Dendritic cell treated with granulocyte-macrophage colony-stimulating factor and Interleukin-4, amounts not matched to agents 40 ng/mL and 50 ng/mL, for 4 days (primary cell): ENCODE measurements at regions not wholly inside any gene's neighbourhood (a gene's known extent, or its start where the extent isn't known, plus 50 kb on each side); places are given as distances from the start of the nearest gene placed in this dataset.

ENCODE experiments used
- H3K27ac Mint-ChIP-seq: one replicate; pipeline ENCODE4 v1.8.0; 2022; ENCODE audit warnings: mild to moderate bottlenecking, mixed read lengths
- H3K27me3 Mint-ChIP-seq: one replicate; pipeline ENCODE4 v1.8.0; 2022; ENCODE audit warnings: mild to moderate bottlenecking, mixed read lengths
- H3K36me3 Mint-ChIP-seq: one replicate; pipeline ENCODE4 v1.8.0; 2022; ENCODE audit warnings: low read depth, mixed read lengths
- H3K4me1 Mint-ChIP-seq: one replicate; pipeline ENCODE4 v1.8.0; 2022; ENCODE audit warnings: low read depth, mixed read lengths
- H3K4me3 Mint-ChIP-seq: one replicate; pipeline ENCODE4 v1.8.0; 2022; ENCODE audit warnings: mild to moderate bottlenecking, moderate library complexity, mixed read lengths
- H3K9me3 Mint-ChIP-seq: one replicate; pipeline ENCODE4 v1.8.0; 2022; ENCODE audit warnings: mixed read lengths
- intact Hi-C: fragments of 100-400 bp; cut with micrococcal nuclease; formaldehyde crosslinking; loops from one replicate; pipeline ENCODE4 v1.15.0; 2022

GRCh38 chr18:2325933-2326332, 245.4 kb downstream of the METTL4 start:
- no peaks in the 10 kb centered on the region for H3K36me3 Mint-ChIP-seq

GRCh38 chr18:2326999-2327398, 244.3 kb downstream of the METTL4 start:
- Mint-ChIP-seq H3K9me3 (no peaks in the 10 kb centered on the region), H3K27ac (no peak overlapping the region), H3K4me1 (no peaks in the 10 kb centered on the region), H3K27me3 (peaks cover 5% of the 10 kb centered on the region), H3K4me3 (no peak overlapping the region), H3K36me3 (no peaks in the 10 kb centered on the region)
- intact Hi-C loops, result no loop called here

More at GRCh38 chr18:2325933-2326332, 245.4 kb downstream of the METTL4 start:
- Mint-ChIP-seq H3K27me3 (peaks cover 7% of the 10 kb centered on the region), H3K9me3 (no peaks in the 10 kb centered on the region), H3K4me1 (no peaks in the 10 kb centered on the region), H3K4me3 (no peak overlapping the region), H3K27ac (no peak overlapping the region)
- intact Hi-C loops, result no loop called here

GRCh38 chr18:2330764-2331163, 240.5 kb downstream of the METTL4 start:
- intact Hi-C loops, result no loop called here
- Mint-ChIP-seq H3K4me3 (no peak overlapping the region), H3K36me3 (no peaks in the 10 kb centered on the region), H3K9me3 (no peaks in the 10 kb centered on the region), H3K27me3 (peaks cover 5% of the 10 kb centered on the region), H3K27ac (no peak overlapping the region), H3K4me1 (no peaks in the 10 kb centered on the region)

GRCh38 chr18:2331491-2331890, 239.8 kb downstream of the METTL4 start:
- Mint-ChIP-seq H3K27me3 (peaks cover 5% of the 10 kb centered on the region), H3K4me1 (no peaks in the 10 kb centered on the region), H3K27ac (no peak overlapping the region), H3K9me3 (no peaks in the 10 kb centered on the region), H3K36me3 (no peaks in the 10 kb centered on the region), H3K4me3 (no peak overlapping the region)
- intact Hi-C loops, result no loop called here

GRCh38 chr18:2336690-2337392, 234.5 kb downstream of the METTL4 start:
- Mint-ChIP-seq H3K27ac (no peak overlapping the region), H3K36me3 (no peaks in the 10 kb centered on the region), H3K9me3 (no peaks in the 10 kb centered on the region), H3K27me3 (peaks cover 4% of the 10 kb centered on the region), H3K4me1 (no peaks in the 10 kb centered on the region), H3K4me3 (no peak overlapping the region)
- intact Hi-C loops, result no loop called here

- Mint-ChIP-seq H3K27ac (no peak overlapping the region), H3K36me3 (no peaks in the 10 kb centered on the region), H3K4me3 (no peak overlapping the region), H3K9me3 (no peaks in the 10 kb centered on the region), H3K4me1 (no peaks in the 10 kb centered on the region), H3K27me3 (peaks cover 2% of the 10 kb centered on the region)
- intact Hi-C loops, result no loop called here
Measured at GRCh38 chr18:2337552-2338141, 233.7 kb downstream of the METTL4 start.

GRCh38 chr18:2338601-2339000, 232.7 kb downstream of the METTL4 start:
- H3K9me3 Mint-ChIP-seq, result no peaks in the 10 kb centered on the region
- peaks cover 2% of the 10 kb centered on the region for H3K27me3 Mint-ChIP-seq
- no peak overlapping the region for H3K4me3 Mint-ChIP-seq
- H3K36me3 Mint-ChIP-seq, result no peaks in the 10 kb centered on the region
- H3K4me1 Mint-ChIP-seq, result no peaks in the 10 kb centered on the region
- intact Hi-C loops, result no loop called here
- H3K27ac Mint-ChIP-seq, result no peak overlapping the region

- H3K27me3 Mint-ChIP-seq, result peaks cover 2% of the 10 kb centered on the region
- no peaks in the 10 kb centered on the region for H3K9me3 Mint-ChIP-seq
- intact Hi-C loops, result no loop called here
- no peaks in the 10 kb centered on the region for H3K4me1 Mint-ChIP-seq
- H3K36me3 Mint-ChIP-seq, result no peaks in the 10 kb centered on the region
- H3K27ac Mint-ChIP-seq, result no peak overlapping the region
- no peak overlapping the region for H3K4me3 Mint-ChIP-seq
Measured at GRCh38 chr18:2340335-2340734, 231.0 kb downstream of the METTL4 start.

GRCh38 chr18:2348003-2348402, 223.3 kb downstream of the METTL4 start:
- Mint-ChIP-seq H3K27ac (no peak overlapping the region), H3K36me3 (no peaks in the 10 kb centered on the region), H3K4me1 (no peaks in the 10 kb centered on the region), H3K9me3 (no peaks in the 10 kb centered on the region), H3K27me3 (peaks cover 3% of the 10 kb centered on the region), H3K4me3 (no peak overlapping the region)
- intact Hi-C loops, result no loop called here

- H3K4me3 Mint-ChIP-seq, result no peak overlapping the region
- H3K9me3 Mint-ChIP-seq, result no peaks in the 10 kb centered on the region
- intact Hi-C loops, result no loop called here
- peaks cover 3% of the 10 kb centered on the region for H3K27me3 Mint-ChIP-seq
- H3K4me1 Mint-ChIP-seq, result no peaks in the 10 kb centered on the region
- no peaks in the 10 kb centered on the region for H3K36me3 Mint-ChIP-seq
- H3K27ac Mint-ChIP-seq, result no peak overlapping the region
Measured at GRCh38 chr18:2351126-2351850, 220.0 kb downstream of the METTL4 start.

- H3K9me3 Mint-ChIP-seq, result no peaks in the 10 kb centered on the region
- no peaks in the 10 kb centered on the region for H3K36me3 Mint-ChIP-seq
- H3K4me3 Mint-ChIP-seq, result no peak overlapping the region
- intact Hi-C loops, result no loop called here
- no peaks in the 10 kb centered on the region for H3K4me1 Mint-ChIP-seq
- H3K27ac Mint-ChIP-seq, result no peak overlapping the region
- H3K27me3 Mint-ChIP-seq, result peaks cover 3% of the 10 kb centered on the region
Measured at GRCh38 chr18:2354292-2354691, 217.0 kb downstream of the METTL4 start.

GRCh38 chr18:2356906-2357305, 214.4 kb downstream of the METTL4 start:
- no peaks in the 10 kb centered on the region for H3K4me1 Mint-ChIP-seq
- H3K27me3 Mint-ChIP-seq, result no peaks in the 10 kb centered on the region
- intact Hi-C loops, result no loop called here
- no peaks in the 10 kb centered on the region for H3K9me3 Mint-ChIP-seq
- H3K36me3 Mint-ChIP-seq, result no peaks in the 10 kb centered on the region
- H3K27ac Mint-ChIP-seq, result no peak overlapping the region
- H3K4me3 Mint-ChIP-seq, result no peak overlapping the region

- H3K36me3 Mint-ChIP-seq, result no peaks in the 10 kb centered on the region
- H3K4me3 Mint-ChIP-seq, result no peak overlapping the region
- H3K4me1 Mint-ChIP-seq, result no peaks in the 10 kb centered on the region
- H3K27ac Mint-ChIP-seq, result no peak overlapping the region
- intact Hi-C loops, result no loop called here
- H3K27me3 Mint-ChIP-seq, result peaks cover 4% of the 10 kb centered on the region
- no peaks in the 10 kb centered on the region for H3K9me3 Mint-ChIP-seq
Measured at GRCh38 chr18:2360861-2361260, 210.4 kb downstream of the METTL4 start.

GRCh38 chr18:2368102-2368501, 203.2 kb downstream of the METTL4 start:
- H3K36me3 Mint-ChIP-seq, result no peaks in the 10 kb centered on the region
- no peaks in the 10 kb centered on the region for H3K4me1 Mint-ChIP-seq
- intact Hi-C loops, result no loop called here
- no peak overlapping the region for H3K27ac Mint-ChIP-seq
- H3K27me3 Mint-ChIP-seq, result peaks cover 4% of the 10 kb centered on the region
- H3K9me3 Mint-ChIP-seq, result no peaks in the 10 kb centered on the region
- H3K4me3 Mint-ChIP-seq, result no peak overlapping the region
